HG03103 (cell line): ENCODE measurements at regions not wholly inside any gene's neighbourhood (a gene's known extent, or its start where the extent isn't known, plus 50 kb on each side); places are given as distances from the start of the nearest gene placed in this dataset.
"Not testable (repeated sequence)": the region's sequence is repeated elsewhere in the genome, so short reads cannot be mapped to it uniquely, and the experiment has no call there.

Experiments used
- ATAC-seq: cut with Tn5 transposase; IDR thresholded peaks from one replicate; pipeline ENCODE4 v1.9.1; 2021; ENCODE audit warnings: low read depth; ENCODE audit not compliant: unreplicated experiment

DNA sequence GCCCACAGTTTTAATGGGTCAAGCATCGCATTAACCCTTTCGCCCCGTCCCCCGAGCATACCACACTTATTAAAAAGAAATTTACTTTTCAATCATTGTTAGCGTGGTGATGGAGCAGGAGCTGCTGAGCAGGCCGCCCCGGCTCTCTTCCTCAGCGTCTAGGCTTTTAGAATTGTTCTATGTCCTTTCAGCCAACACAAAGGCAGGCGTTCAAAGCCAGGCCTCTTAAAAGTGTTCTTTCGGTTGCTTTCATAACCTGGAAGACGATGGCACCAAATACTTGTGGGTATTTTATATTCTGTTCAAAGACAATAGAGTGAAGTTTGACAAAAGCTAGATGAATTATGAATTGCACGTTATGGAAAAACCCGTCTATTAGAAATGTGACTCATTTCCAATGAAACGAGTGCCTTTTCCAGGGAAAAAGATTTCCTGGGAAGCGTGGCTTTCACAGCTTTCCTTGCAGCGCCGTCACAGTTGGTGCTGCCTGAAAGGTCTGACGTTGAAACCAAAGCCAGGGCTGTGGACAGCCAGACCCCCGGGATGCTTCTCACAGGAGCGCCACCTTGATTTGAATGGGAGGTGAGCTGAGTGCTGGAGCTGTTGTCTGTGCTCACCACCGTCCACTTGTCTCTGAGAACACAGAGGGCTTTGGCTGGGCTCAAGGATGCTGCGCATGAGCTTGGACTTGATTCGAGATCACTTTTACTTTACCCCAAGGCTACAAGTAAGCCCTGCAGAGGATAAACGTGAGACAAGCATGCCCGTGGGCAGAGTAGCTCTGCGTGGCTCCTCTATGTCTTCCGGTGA is 78.8 kb downstream of the SOX1 start:
- no peak for ATAC-seq

DNA sequence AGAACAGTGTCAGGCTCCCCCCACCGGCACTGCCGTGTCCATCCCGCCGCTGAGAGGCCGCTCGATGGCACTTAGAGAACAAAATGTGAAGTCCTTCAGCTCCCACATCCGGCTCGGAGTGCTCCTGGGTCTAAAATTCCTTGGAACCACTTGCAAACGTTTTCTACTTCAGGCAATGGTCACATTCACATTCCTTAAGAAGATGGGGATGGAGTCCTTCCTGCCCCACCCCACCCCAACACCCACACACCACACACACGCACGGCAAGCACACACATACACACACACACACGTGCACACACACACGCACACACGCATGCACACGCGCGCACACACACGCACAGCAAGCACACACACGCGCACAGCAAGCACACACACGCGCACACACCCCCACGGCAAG is 83.4 kb downstream of the SOX1 start:
- no peak for ATAC-seq

DNA sequence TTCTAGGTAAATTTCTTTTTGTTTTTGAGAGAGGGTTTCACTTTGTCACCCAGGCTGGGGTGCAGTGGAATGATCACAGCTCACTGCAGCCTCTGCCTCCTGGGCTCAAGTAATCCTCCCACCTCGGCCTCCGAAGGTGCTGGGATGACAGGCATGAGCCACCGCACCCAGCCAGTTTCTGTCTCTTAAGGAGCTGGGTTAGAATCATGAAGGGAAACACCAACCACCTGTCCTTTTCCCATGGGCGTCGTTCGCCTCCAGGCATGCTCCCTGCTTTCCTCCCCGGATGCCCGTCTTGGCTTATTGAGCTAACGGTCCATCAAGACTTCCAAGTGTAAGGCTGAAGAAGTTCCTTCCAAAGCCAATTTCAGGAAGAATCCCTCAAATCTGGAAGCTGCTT is 85.9 kb downstream of the SOX1 start:
- no peak for ATAC-seq

DNA sequence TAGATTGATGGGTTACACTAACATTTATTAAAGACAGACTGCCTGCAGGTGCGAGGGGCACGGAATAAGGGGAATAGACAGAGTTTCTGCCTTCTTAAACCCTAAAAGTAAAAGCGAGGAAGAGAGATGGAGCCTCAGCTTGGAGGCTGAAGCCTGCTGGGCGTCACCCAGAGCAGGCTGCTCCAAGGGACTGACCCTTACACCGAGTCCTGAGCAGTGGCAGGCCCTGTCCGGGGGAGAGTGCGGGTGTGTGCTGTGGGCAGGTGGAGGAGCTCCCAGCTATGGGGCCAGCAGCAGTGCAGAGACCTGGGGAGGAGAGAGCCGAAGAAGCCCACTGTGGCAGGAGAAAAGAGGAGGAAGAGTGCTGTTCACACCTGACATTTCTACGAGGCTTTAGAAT is 86.4 kb downstream of the SOX1 start:
- ATAC-seq: no peak

DNA sequence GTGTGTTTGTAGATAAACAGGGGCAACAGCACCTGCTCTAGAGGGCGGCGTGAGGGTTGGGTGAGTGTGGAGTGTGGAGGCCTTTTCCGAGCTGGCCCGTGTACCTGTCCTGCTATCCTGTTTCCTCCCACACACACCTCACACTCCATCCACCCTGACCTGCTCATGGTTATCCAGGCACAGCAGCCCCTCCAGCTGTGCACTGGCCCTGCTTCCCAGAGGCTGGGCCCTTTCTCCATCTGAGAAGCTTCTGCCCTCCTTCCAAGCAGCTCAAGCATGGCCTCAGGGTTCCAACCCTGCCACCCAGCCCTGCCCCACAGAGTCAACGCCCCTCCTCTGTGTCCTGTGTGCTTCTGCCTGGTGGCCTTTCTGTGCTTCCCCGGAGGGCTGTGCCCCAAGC is 86.9 kb downstream of the SOX1 start:
- ATAC-seq: no peak

DNA sequence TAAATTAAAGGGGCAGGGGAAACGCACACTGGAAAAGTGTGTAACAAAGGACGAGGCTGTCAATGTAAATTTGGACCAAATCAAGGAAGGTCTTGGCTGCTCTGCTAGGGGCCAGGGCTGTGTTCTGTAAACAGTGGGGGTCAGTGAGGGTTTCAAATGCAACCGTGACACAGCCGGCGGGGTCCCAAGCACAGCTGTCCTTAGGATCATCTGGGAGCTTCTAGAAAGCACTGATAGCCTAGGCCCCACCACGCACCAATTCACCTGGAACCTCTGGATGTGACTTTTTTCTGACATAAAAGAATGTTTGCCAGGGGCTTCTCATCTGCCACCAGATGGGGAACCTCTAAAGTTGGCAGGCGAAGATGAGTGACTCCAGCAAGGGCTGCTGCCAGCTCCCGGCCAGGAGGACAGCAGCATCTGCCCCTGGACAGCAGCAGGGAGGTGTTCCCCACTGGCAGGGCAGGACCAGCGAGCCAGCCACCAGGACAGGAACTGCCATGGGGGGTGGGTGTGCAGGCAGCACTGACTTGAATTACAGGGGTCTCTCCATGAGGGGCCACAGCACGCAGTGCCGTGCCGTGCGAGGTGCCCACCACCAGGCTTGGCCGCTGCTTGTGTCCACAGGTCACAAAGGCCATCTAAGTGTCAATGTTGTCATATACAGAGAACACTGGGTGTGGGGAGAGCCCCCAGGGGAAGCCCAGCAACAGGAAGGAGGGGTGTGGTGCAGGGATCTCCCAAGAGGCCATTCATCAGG is 87.5 kb downstream of the SOX1 start:
- ATAC-seq: no peak

DNA sequence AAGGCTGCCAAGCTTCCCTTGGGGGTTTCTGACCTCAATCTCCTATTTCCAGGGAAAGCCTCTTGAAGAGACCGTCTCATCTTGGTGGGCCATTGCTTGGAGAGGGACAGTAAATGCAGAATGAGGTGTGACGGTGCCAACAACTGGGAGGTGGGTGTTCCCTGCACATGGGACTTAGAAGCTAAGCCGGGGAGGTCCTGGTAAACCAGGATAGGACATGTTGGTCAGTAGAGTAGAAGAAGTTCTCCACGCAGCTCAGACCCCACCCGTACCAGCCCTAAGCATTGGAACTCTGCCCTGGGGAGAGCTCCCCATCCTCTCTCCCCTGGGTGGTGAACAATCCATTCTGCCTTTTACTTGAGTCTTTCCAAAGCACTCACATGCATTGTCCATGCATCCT is 92.0 kb downstream of the SOX1 start:
- no peak for ATAC-seq

DNA sequence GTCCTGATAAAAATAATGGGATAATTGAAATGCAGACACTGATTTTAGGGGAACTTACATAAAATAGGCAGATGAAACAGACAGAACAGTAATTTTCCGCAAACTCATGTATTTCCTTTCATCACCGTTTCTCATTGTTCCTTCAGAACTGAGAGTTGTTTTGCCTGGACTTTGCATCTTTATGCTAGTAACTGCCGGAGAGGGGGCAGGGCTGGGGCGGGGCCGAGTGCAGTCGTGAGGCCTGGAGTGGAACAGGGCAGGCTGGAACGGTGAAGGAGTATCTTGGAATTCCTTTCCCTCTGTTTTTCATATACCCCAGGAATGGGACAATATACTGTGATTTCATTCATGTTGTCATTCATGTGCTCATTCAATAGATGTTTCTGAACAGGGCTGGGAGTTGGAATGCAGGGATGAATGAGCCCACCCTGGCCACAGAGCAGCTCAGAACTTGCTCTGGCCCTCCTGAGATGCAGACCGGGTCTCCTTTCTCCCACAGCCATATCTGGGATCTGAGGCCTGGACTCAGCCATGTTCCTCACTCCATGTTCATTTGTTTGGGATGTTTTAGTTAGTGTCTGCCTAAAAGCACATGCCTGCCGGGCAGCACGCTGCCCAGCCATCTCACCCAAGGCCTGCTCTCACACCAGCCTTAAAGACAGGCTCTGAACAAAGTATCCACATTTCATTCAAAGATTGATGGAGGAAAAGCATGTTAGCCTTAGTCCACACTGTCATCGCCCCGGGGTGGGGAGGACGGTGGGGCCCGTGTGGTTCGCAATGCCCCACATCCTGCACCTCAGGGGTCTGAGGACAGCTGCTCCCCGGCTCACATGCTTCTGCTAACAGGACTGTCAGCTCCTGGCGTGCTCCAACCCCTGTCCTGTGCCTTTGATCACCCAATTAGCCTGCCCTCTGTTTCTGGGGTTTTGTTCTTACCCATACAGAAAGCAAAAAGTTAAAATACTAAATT is 92.9 kb downstream of the SOX1 start:
- no peak for ATAC-seq

DNA sequence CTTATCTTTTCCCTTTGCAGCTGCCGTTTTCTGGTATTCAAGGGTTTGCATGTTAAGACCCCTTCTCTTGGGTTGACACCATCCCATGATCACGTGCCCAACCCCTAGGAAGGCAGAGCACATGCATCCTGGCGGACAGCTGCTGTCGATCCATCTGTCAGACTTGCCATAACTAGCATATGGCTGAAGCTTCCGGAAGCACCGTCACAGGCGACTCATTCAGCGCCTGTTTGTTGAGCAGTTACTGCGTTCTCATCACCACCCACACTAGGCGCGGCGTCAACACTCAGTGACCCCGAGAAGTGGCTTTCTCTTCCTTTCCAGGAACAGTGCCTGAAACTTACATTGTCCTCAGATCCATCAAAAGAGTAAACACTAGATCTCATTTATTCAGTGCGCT is 93.6 kb downstream of the SOX1 start:
- ATAC-seq: no peak

DNA sequence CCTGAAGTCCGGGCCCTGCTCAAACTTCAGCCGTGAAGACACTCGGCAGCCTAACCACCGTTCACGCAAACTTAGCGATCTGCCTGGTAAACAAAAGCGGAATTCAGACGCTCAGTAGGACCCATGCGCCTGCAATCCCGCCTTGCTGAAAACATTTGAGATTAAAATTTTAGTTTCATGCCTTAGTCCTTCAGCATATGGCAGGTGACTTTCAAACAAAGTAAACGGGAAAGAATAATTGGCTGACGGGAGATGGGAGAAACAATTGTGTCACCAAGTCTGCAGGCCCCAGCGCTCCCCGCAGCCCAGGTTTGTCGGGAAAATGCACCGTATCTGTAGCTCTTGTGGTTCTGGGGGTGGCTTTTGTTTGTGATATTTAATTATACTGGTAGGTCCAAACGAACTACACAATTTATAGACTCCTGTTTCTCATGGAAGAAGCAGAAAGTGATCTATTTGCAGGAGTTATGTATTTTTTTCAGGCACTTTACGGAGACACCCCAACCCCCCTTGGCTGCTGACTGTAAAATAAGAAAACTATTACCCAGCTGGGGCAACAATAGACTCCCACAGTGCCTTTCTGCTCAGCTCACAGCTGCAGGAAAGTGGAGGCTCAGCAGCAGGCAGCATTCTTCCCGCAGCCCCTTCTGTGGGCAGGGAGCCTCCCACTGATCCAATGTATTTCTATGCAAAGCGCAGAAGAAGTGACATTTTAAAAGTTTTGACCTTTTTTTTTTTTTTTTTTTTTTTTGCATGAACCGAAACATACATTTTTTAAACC is 94.8 kb downstream of the SOX1 start:
- no peak for ATAC-seq

DNA sequence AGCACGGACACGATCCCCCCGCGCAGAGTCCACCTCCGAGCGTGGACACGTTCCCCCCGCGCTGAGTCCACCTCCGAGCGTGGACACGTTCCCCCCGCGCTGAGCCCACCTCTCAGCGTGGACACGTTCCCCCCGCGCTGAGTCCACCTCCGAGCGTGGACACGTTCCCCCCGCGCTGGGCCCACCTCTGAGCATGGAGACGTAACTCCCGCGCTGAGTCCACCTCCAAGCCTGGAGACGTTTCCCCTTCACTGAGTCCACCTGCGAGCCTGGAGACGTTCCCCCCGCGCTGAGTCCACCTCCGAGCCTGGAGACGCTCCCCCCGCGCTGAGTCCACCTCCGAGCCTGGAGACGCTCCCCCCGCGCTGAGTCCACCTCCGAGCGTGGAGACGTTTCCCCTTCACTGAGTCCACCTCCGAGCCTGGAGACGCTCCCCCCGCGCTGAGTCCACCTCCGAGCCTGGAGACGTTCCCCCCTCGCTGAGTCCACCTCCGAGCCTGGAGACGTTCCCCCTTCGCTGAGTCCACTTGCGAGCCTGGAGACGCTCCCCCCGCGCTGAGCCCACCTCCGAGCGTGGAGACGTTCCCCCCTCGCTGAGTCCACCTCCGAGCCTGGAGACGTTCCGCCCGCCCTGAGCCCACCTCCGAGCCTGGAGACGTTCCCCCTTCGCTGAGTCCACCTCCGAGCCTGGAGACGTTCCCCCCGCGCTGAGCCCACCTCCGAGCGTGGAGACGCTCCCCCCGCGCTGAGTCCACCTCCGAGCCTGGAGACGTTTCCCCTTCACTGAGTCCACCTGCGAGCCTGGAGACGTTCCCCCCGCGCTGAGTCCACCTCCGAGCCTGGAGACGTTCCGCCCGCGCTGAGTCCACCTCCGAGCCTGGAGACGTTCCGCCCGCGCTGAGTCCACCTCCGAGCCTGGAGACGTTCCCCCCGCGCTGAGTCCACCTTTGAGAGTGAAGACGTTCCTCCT is 97.0 kb downstream of the SOX1 start:
- not testable (repeated sequence) for ATAC-seq

DNA sequence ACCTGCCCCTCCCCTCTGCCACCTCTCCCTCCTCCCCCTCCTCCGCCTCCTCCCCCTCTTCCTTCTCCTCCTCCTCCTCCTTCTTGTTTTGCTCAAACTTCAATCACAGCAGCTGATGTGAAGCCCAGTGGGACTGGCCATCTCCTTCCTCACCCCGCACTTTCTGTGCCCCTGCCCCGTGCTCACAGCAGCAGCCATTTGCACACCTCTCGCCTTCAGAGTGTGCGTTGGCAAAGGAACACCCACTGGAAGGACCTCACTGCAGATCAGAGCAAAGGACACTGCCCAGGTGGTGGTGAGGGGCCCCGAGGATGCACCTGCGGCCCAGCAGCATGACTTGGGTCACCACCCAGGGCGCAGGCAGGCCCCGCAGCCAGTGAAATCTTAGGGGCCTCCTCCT is 98.8 kb downstream of the SOX1 start:
- no peak for ATAC-seq

DNA sequence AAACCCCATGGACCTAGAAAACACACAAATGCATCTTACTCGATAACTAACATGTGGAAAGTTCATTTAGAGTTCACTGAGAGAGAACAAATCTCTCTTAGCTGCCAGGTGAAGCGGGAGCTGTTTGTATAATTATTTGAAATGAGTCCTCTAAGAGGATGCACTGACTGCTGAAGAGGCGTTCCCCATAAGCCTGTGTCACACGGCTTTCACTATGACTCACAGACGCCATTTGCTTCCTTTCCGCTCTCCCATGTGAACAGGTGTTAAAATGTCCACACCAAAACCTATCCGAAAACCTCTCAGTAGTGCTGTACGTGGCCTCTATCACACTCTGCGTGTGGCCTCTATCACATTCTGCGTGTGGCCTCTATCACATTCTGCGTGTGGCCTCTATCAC is 101.8 kb downstream of the SOX1 start:
- ATAC-seq: no peak

DNA sequence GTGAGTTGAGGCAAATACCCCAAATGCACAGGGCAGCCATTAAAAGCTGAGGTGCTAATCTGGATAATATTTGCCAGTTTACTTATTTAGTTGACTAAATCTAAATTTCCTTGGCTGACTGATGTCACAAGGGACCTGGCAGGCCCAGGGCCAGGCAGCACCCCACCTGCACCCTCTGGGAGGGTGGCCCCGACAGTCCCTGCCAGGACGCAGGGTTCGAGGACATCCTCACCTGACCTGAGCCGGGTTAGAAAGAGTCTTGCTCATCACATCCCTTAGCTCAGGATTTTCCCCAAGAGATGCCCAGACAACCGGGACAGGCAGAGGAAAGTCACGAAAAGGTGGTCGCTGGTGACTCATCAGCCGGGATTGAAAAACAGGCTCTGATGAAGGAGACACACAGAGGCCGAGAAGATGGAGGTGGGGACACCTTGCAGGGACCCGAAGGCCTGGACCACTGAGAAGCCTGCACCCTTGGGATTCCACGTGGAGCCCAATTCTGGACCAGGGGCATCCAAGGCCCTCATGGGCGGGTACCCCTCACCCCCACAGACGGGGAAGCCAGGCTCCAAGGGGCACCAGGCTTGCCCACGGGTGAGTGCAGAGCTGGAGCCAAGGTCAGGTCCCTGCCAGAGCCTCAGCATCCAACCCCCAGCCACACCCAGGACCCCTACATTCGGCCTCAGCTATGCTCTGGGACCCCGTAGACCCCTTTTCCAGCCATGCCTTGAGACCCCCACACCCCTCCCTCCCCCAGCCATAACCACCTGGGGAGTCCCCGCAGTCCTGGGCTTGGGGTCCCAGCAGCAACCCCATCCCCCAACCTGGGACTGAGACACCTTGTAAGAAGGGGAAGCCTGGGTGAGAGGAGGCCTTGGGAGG is 103.2 kb downstream of the SOX1 start:
- ATAC-seq: no peak

DNA sequence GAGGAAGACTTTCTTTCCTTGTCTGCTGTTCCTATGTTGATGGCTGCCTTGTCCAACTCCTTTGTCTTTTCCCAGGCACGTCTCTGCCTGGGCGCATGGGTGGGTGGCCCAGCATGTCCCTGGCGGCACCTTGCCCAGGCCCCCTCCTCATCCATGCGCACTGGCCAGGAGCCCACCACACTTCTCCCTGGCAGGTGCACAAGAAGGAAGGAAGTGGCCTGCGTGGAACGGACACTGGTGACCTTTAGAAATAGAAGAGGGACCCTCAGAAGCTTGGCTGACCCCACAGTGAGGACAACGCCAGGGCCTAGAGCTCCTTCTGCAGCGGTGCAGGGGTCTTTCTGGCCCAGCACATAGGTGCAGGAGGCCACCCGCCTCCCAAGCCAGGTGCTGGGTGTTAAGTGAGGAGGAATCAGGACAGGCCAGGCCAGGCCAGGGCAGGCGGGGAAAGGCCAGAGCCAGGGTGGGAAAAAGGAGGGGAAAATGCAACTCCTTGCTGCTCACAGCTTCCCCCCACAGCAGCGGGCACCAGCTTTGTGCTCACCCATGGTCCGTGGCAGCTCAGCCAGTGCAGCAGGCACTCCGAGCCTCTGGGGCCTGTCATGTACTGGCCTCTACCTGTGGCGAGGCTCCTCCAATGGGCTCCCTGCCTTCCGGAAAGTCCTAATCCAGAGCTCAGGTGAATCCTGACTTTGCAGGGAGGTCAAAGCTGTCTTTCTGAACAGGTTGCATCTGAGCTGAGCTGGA is 104.0 kb downstream of the SOX1 start:
- ATAC-seq: no peak

DNA sequence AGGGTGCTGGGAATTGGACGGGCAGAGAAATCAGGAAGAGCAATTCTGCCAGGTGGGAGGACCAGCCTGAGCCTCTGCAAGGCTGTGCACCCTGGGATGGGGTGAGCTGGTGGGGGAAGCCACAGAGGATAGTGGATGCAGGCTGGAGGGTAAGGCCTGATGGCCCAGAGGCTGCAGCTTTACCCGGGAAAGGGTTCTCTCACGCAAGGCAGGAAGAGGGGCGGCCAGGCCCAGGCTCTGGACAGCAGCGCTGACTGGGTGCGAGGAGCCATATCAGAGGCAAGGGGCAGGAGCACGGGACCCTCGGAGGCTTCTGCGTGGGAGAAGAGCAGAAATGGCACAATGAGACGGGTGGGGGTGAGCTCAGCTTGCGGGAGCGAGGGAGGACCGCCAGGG is 104.6 kb downstream of the SOX1 start:
- no peak for ATAC-seq

DNA sequence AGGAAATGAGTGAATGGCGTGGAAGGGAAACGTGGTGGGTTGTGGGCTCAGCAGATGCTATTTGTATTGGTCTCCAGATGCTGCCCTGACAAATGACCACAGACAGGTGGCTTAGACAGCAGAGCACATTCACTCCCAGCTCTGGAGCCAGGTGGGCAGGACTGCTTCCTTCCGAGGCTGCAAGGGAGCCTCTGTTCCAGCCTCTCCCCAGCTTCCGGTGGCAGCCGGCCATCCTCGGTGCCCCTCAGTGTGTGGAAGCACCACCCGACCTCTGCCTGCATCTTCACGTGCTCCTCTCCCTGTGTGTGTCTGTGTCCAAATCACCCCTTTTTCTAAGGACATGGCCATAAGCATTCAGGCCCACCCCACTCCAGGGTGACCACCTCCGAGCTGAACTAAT is 105.1 kb downstream of the SOX1 start:
- ATAC-seq: no peak
